SK-N-MC (cell line): ENCODE measurements at regions not wholly inside any gene's neighbourhood (a gene's known extent, or its start where the extent isn't known, plus 50 kb on each side); places are given as distances from the start of the nearest gene placed in this dataset.
A peak's percentile ranks its signal among the peaks of the same experiment; 100 is the strongest.

ENCODE experiments used
- DNase-seq: peaks from one replicate; pipeline ENCODE4 v3.0.0-alpha.2; 2011; ENCODE audit warnings: low read depth, low spot score
- H3K27ac ChIP-seq: fragments of 200-600 bp; sonication (generic); 2 replicates; pipeline ENCODE4 v1.5.1; 2016; ENCODE audit warnings: mixed run types
- H3K36me3 ChIP-seq: fragments of 200-600 bp; sonication (generic); 2 replicates; pipeline ENCODE4 v1.6.1; 2017; ENCODE audit warnings: antibody characterized with exemption, low read length, mixed read lengths; ENCODE audit not compliant: insufficient read depth
- H3K4me3 ChIP-seq: fragments of 200-600 bp; sonication (generic); 2 replicates; pipeline ENCODE4 v1.5.1; 2016
- H3K9ac ChIP-seq: fragments of 200-600 bp; sonication (generic); 2 replicates; pipeline ENCODE4 v1.8.0; 2017; ENCODE audit warnings: mixed run types, mixed read lengths; ENCODE audit not compliant: insufficient read length
- H3K9me3 ChIP-seq: fragments of 200-600 bp; sonication (generic); 2 replicates; pipeline ENCODE4 v1.6.1; 2017; ENCODE audit warnings: low read depth, mild to moderate bottlenecking, antibody characterized with exemption, low read length, moderate library complexity, mixed read lengths
- EZH2 ChIP-seq: fragments of 200-600 bp; sonication (generic); IDR thresholded peaks from one replicate; pipeline ENCODE4 v1.6.1; 2017; ENCODE audit warnings: antibody characterized with exemption
- FOXP2 ChIP-seq: optimal IDR thresholded peaks from 2 replicates; pipeline ENCODE3; 2011; ENCODE audit warnings: mild to moderate bottlenecking, moderate library complexity; ENCODE audit not compliant: insufficient read depth; ENCODE audit errors: extremely low read length, control extremely low read depth
- POLR2AphosphoS5 ChIP-seq: IDR thresholded peaks from 2 replicates; pipeline ENCODE4 v1.6.1; 2012; ENCODE audit warnings: mild to moderate bottlenecking, low read depth, low read length, borderline replicate concordance

GRCh38 chr18:79579807-79580497 is 99.7 kb upstream of the CTDP1 start:
- no peaks in the 10 kb centered on the region for H3K36me3 ChIP-seq
- no peaks in the 10 kb centered on the region for H3K9me3 ChIP-seq
- DNase-seq, result peak; percentile 10
- no peak overlapping the region for H3K4me3 ChIP-seq
- TF ChIP-seq POLR2AphosphoS5 (no peak), FOXP2 (no peak), EZH2 (no peak)
- H3K27ac ChIP-seq, result no peak overlapping the region
- no peak overlapping the region for H3K9ac ChIP-seq

GRCh38 chr18:79580498-79581171 is 99.0 kb upstream of the CTDP1 start:
- no peak overlapping the region for H3K27ac ChIP-seq
- no peaks in the 10 kb centered on the region for H3K9me3 ChIP-seq
- TF ChIP-seq FOXP2 (no peak), POLR2AphosphoS5 (no peak), EZH2 (no peak)
- no peak overlapping the region for H3K9ac ChIP-seq
- DNase-seq, result no peak
- no peaks in the 10 kb centered on the region for H3K36me3 ChIP-seq
- H3K4me3 ChIP-seq, result no peak overlapping the region

GRCh38 chr18:79581406-79581805 is 98.2 kb upstream of the CTDP1 start:
- no peak for TF ChIP-seq FOXP2
- TF ChIP-seq POLR2AphosphoS5, result no peak
- TF ChIP-seq EZH2, result no peak
- H3K9me3 ChIP-seq, result no peaks in the 10 kb centered on the region
- no peaks in the 10 kb centered on the region for H3K36me3 ChIP-seq
- no peak overlapping the region for H3K4me3 ChIP-seq
- H3K27ac ChIP-seq, result no peak overlapping the region
- DNase-seq, result no peak
- no peak overlapping the region for H3K9ac ChIP-seq

DNA sequence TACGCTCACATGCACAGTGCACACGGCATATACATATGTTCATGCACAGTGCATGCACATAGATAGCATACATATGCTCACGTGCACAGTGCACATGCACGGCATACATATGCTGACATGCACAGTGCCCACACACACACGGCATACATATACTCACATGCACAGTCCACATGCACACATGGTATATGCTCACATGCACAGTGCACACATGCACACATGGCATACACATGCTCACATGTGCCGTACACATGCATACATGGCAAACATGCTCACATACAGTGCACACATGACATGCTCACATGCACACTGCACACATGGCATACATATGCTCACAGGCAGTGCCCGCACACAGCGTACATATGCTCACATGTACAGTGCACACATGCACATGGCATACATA is 97.7 kb upstream of the CTDP1 start:
- Histone ChIP-seq H3K27ac (no peak overlapping the region), H3K9me3 (no peaks in the 10 kb centered on the region), H3K36me3 (no peaks in the 10 kb centered on the region), H3K4me3 (no peak overlapping the region), H3K9ac (no peak overlapping the region)
- TF ChIP-seq FOXP2 (no peak), POLR2AphosphoS5 (no peak), EZH2 (no peak)
- no peak for DNase-seq

DNA sequence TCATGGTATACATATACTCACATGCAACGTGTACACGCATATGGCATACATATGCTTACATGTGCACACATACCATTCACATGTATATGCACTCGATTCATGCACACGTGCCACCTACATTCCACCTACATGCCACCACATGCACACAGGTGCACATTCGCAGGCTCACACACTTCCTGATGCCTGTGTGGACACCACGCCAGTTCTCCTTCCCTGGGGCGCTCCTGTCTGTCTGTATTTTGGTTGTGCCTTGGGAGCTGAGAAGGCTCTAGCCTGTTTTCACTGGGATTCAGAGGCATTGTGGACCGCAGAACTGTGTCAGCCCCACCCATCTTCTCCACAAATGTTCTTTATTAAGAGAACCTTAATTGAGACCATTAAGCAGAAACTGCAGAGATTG is 96.6 kb upstream of the CTDP1 start:
- H3K9ac ChIP-seq, result no peak overlapping the region
- H3K36me3 ChIP-seq, result no peaks in the 10 kb centered on the region
- H3K9me3 ChIP-seq, result no peaks in the 10 kb centered on the region
- no peak overlapping the region for H3K27ac ChIP-seq
- DNase-seq, result no peak
- H3K4me3 ChIP-seq, result no peak overlapping the region
- TF ChIP-seq POLR2AphosphoS5 (no peak), FOXP2 (no peak), EZH2 (no peak)

DNA sequence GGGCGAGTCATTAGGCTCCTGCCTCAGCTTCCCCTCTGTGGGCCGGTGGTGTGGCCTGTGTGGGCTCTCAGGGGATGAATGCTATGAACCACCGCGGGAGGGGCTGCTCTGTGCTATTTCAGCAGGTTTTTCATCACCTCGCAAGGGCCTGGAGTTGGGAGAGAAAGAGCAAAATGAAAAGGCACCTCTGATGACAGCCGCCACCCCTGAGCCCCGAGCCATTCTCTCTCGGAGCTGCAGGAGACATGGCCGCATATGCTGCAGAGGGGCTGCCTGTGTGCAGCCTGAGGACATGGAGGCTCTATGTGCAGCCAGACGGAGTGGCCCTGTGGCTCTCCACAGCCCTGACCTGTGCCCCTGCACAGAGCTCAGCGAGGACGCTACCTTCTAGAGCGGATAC is 96.2 kb upstream of the CTDP1 start:
- DNase-seq, result no peak
- Histone ChIP-seq H3K36me3 (no peaks in the 10 kb centered on the region), H3K4me3 (no peak overlapping the region), H3K27ac (no peak overlapping the region), H3K9ac (no peak overlapping the region), H3K9me3 (no peaks in the 10 kb centered on the region)
- TF ChIP-seq POLR2AphosphoS5, result no peak
- no peak for TF ChIP-seq EZH2
- no peak for TF ChIP-seq FOXP2

DNA sequence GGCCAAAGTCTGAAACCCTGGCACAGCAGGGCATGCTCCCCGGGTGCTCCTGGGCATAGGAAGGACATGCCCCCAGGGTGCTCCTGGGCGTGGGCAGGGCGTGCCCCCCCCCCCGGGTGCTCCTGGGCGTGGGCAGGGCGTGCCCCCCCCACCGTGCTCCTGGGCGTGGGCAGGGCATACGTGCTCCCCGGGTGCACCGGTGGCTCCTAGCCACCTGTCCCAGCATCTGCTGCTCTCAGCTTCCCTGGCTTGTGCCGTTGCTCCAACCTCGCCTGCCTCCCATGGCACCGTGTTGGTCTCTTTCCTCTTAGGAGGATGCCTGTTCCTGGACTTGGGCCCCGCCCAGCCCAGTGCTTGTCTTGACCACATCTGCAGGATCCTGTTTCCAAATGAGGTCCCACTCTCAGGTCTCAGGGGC is 95.6 kb upstream of the CTDP1 start:
- Histone ChIP-seq H3K9me3 (no peaks in the 10 kb centered on the region), H3K4me3 (no peak overlapping the region), H3K36me3 (no peaks in the 10 kb centered on the region), H3K27ac (no peak overlapping the region), H3K9ac (no peak overlapping the region)
- no peak for DNase-seq
- TF ChIP-seq POLR2AphosphoS5, result no peak
- no peak for TF ChIP-seq FOXP2
- no peak for TF ChIP-seq EZH2

DNA sequence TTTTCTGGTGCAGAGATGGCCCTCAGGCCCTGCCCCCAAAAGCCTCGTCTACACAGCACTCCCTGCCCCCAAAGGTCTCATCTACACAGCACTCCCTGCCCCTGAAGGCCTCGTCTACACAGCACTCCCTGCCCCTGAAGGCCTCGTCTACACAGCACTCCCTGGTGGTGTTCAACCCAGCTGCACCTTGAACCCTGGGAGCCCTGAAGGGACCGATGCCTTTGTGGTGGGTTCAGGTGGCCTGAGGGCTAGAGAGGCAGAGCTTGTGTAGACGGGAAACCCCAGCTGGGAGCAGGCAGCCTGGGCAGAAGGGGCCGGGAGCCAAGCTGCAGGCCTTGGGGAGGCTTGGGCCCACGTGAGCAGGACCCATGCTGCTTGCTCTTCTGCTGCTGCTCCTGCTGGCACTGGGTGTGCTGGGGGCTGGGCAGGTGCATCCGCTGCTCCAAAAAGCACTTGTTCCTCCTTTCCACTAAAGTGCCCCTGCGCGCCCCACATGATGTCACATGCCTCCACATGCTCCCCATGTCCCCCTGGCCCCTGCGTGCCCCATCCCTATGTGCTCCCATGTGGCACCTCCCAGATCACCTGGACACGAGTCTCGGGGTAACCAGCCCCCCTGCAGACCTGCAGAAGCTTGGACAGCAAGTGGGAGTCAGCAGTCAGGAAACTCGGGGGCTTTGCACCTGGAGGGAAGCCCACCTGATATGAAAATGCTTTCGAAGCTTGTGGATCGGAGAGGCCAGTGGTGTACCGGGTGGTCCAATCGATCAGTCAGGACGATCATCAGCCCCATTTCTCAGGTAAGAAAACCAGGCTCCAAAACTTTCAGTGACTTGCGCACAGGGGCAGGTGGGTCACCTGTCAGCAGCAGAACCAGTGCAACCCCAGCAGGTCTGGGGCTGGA is 94.9 kb upstream of the CTDP1 start:
- H3K9me3 ChIP-seq, result no peaks in the 10 kb centered on the region
- no peak for TF ChIP-seq EZH2
- TF ChIP-seq FOXP2, result no peak
- no peak for TF ChIP-seq POLR2AphosphoS5
- H3K9ac ChIP-seq, result no peak overlapping the region
- H3K27ac ChIP-seq, result no peak overlapping the region
- no peaks in the 10 kb centered on the region for H3K36me3 ChIP-seq
- no peak overlapping the region for H3K4me3 ChIP-seq
- DNase-seq, result no peak
